Vagina (tissue), 2 donors: ENCODE measurements at regions not wholly inside any gene's neighbourhood (a gene's known extent, or its start where the extent isn't known, plus 50 kb on each side); places are given as distances from the start of the nearest gene placed in this dataset.

ENCODE experiments used
- DNase-seq, 2 donors: peaks; one replicate each; pipeline ENCODE4 v3.0.0-alpha.2; 2017; ENCODE audit errors: extremely low spot score in 2 of 2
- H3K27ac ChIP-seq: fragments of 200-600 bp; sonication (generic); one replicate; pipeline ENCODE4 v1.5.1; 2019
- H3K27me3 ChIP-seq: fragments of 200-600 bp; sonication (generic); one replicate; pipeline ENCODE4 v1.5.1; 2019
- H3K36me3 ChIP-seq, 2 donors: fragments of 200-600 bp; sonication (generic); one replicate each; pipeline ENCODE4 v1.5.1; 2017 to 2019
- H3K4me1 ChIP-seq: fragments of 200-600 bp; sonication (generic); one replicate; pipeline ENCODE4 v1.5.1; 2019
- H3K4me3 ChIP-seq, 2 donors: fragments of 200-600 bp; sonication (generic); 1 replicate in 1 of 2; 2 replicates in 1 of 2; pipeline ENCODE4 v1.5.1; 2016 to 2019
- H3K9me3 ChIP-seq: fragments of 200-600 bp; sonication (generic); one replicate; pipeline ENCODE4 v1.5.1; 2019
- POLR2A ChIP-seq, 2 donors: fragments of 450-650 bp; IDR thresholded peaks; one replicate each; pipeline ENCODE4 v1.6.1; 2017; ENCODE audit warnings: antibody characterized with exemption in 2 of 2, mild to moderate bottlenecking in 2 of 2, moderate library complexity in 2 of 2
- POLR2AphosphoS5 ChIP-seq, 2 donors: sonication (generic); formaldehyde crosslinking; IDR thresholded peaks; one replicate each; pipeline ENCODE4 v1.9.0; 2017; ENCODE audit warnings: antibody characterized with exemption in 2 of 2, mild to moderate bottlenecking in 2 of 2, low read depth in 1 of 2; ENCODE audit not compliant: insufficient read depth in 1 of 2
- intact Hi-C: fragments of 100-400 bp; cut with DNase I; formaldehyde crosslinking; loops from one replicate; pipeline ENCODE4 v1.15.1; 2023
- TF ChIP-seq, protein P1 (sequence below), 3 experiments: fragments of 450-650 bp in 2 of 3; fragments of 200-600 bp in 1 of 3; sonication (generic) in 1 of 3; IDR thresholded peaks; one replicate each; pipeline ENCODE4 v1.5.1; 2017 to 2019; ENCODE audit warnings: antibody characterized with exemption in 3 of 3, mild to moderate bottlenecking in 2 of 3, moderate library complexity in 2 of 3

DNA sequence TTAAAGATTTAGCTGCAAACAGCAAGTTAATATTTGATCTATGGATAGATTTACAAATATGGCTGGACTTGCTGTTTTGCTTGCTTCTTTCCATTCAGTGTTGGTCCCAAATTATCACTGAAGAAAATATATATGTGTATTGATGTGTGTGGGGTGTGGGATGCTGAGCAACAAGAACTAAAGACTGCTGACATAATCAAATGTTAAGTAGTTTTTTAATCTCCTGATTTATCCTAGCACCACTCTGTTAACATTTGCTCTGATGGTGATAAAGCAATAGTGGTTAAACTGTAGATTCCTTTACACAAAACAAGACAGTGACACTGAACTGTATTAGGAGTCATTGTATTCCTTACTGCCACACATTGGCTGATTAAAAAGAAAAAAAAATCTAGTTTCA lies 1023.5 kb upstream of the B3GALT2 start:
- H3K4me1 ChIP-seq = no peaks in the 10 kb centered on the region
- no peaks in the 10 kb centered on the region for H3K36me3 ChIP-seq
- no peak overlapping the region for H3K4me3 ChIP-seq
- intact Hi-C loops = no loop called here
- H3K27ac ChIP-seq = no peak overlapping the region
- no peaks in the 10 kb centered on the region for H3K9me3 ChIP-seq
- no peak for DNase-seq
- no peaks in the 10 kb centered on the region for H3K27me3 ChIP-seq
- TF ChIP-seq, protein P1, sequence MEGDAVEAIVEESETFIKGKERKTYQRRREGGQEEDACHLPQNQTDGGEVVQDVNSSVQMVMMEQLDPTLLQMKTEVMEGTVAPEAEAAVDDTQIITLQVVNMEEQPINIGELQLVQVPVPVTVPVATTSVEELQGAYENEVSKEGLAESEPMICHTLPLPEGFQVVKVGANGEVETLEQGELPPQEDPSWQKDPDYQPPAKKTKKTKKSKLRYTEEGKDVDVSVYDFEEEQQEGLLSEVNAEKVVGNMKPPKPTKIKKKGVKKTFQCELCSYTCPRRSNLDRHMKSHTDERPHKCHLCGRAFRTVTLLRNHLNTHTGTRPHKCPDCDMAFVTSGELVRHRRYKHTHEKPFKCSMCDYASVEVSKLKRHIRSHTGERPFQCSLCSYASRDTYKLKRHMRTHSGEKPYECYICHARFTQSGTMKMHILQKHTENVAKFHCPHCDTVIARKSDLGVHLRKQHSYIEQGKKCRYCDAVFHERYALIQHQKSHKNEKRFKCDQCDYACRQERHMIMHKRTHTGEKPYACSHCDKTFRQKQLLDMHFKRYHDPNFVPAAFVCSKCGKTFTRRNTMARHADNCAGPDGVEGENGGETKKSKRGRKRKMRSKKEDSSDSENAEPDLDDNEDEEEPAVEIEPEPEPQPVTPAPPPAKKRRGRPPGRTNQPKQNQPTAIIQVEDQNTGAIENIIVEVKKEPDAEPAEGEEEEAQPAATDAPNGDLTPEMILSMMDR (IDR thresholded peaks at IDR 0.05) = no peak
- TF ChIP-seq POLR2A (IDR thresholded peaks at IDR 0.05) (no peak), POLR2AphosphoS5 (IDR thresholded peaks at IDR 0.05; ENCODE audit: insufficient read depth in 1 of 2, low read depth in 1 of 2) (no peak)

DNA sequence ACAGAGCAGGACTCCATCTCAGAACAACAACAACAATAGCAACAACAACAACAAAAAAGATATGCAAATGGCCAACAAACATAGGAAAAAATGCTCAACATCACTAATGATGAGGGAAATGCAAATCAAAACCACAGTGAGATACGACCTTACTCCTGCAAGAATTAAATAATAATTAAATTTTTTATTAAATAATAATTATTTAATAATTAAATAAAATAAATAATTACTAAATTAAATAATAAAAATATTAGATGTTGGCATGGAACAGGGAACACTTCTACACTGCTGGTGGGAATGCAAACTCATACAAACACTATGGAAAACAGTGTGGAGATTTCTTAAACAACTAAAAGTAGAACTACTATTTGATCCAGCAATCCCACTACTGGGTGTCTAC lies 1022.3 kb upstream of the B3GALT2 start:
- TF ChIP-seq, protein P1 (IDR thresholded peaks at IDR 0.05) = no peak
- intact Hi-C loops = no loop called here
- Histone ChIP-seq H3K36me3 (no peaks in the 10 kb centered on the region), H3K4me1 (no peaks in the 10 kb centered on the region), H3K27me3 (no peaks in the 10 kb centered on the region), H3K27ac (no peak overlapping the region), H3K4me3 (no peak overlapping the region), H3K9me3 (no peaks in the 10 kb centered on the region)
- no peak for DNase-seq

DNA sequence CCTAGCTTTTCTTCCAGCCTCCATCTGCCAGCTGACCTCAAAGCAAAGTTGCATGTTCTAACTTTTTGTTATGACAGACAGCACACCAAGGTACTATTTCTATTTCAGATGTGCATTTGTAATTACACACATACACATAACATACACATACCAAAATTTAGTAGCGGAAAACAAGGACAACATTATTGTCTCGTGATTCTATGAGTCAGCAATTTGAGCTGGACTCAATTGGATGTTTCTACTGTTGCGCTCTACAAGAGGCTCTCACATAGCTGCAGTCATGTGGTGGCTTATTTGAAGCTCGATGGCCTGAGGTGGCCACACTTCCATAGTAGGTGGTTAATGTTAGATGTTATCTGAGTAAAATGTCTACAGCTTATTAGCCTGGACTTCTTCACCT lies 1010.1 kb upstream of the B3GALT2 start:
- no peak for DNase-seq
- TF ChIP-seq, protein P1 (IDR thresholded peaks at IDR 0.05) = no peak
- TF ChIP-seq POLR2AphosphoS5 (IDR thresholded peaks at IDR 0.05; ENCODE audit: insufficient read depth in 1 of 2, low read depth in 1 of 2) (no peak), POLR2A (IDR thresholded peaks at IDR 0.05) (no peak)
- no peak overlapping the region for H3K27ac ChIP-seq
- H3K4me3 ChIP-seq = no peak overlapping the region
- no peaks in the 10 kb centered on the region for H3K36me3 ChIP-seq
- no peaks in the 10 kb centered on the region for H3K27me3 ChIP-seq
- H3K9me3 ChIP-seq = no peaks in the 10 kb centered on the region
- no peaks in the 10 kb centered on the region for H3K4me1 ChIP-seq
- intact Hi-C loops = no loop called here

DNA sequence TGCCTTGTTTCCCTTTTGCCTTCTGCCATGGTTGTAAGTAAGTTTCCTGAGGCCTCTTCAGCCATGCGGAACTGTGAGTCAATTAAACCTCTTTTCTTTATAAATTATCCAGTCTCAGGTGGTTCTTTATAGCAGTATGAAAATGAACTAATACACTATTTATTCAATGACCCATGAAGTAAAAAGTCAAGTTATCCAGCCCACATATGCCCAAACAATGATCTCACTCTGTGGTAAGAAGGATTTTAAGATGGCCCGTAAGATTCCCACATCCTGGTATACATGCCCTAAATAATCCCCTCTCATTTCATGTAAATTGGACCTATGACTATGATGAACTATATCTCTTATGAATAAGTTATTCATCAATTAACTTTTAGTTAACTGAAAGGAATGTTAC lies 1008.3 kb upstream of the B3GALT2 start:
- no peak overlapping the region for H3K27ac ChIP-seq
- no peaks in the 10 kb centered on the region for H3K4me1 ChIP-seq
- H3K4me3 ChIP-seq = no peak overlapping the region
- no peaks in the 10 kb centered on the region for H3K27me3 ChIP-seq
- no peak for DNase-seq
- no peaks in the 10 kb centered on the region for H3K9me3 ChIP-seq
- TF ChIP-seq, protein P1 (IDR thresholded peaks at IDR 0.05) = no peak
- TF ChIP-seq POLR2AphosphoS5 (IDR thresholded peaks at IDR 0.05; ENCODE audit: insufficient read depth in 1 of 2, low read depth in 1 of 2) (no peak), POLR2A (IDR thresholded peaks at IDR 0.05) (no peak)
- intact Hi-C loops = no loop called here
- H3K36me3 ChIP-seq = no peaks in the 10 kb centered on the region

DNA sequence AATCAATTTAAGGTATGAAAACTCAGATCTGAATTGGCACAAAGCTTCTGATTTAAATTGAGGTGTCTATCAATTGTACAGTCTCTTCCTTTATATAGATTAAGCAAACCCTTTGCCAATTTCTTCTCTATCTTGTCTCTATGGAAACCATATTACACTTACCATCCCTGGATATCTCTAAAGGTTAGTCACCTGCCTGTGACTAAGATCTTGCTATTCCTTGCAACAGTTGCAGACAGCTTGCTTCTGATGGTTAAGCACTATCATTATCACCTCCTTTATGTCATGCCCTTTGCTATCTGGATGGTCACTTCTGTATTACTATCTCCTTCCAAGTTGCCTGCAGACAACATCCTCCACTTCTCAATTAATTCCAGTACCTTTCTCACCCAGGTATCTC lies 998.6 kb upstream of the B3GALT2 start:
- Histone ChIP-seq H3K27ac (no peak overlapping the region), H3K4me1 (no peaks in the 10 kb centered on the region), H3K36me3 (no peaks in the 10 kb centered on the region), H3K4me3 (no peak overlapping the region), H3K9me3 (no peaks in the 10 kb centered on the region), H3K27me3 (no peaks in the 10 kb centered on the region)
- no peak for DNase-seq
- TF ChIP-seq, protein P1 (IDR thresholded peaks at IDR 0.05) = no peak
- TF ChIP-seq POLR2A (IDR thresholded peaks at IDR 0.05) (no peak), POLR2AphosphoS5 (IDR thresholded peaks at IDR 0.05; ENCODE audit: insufficient read depth in 1 of 2, low read depth in 1 of 2) (no peak)
- intact Hi-C loops = no loop called here
